ENCODE measurements at regions not wholly inside any gene's neighbourhood (a gene's known extent, or its start where the extent isn't known, plus 50 kb on each side); places are given as distances from the start of the nearest gene placed in this dataset.

DNA sequence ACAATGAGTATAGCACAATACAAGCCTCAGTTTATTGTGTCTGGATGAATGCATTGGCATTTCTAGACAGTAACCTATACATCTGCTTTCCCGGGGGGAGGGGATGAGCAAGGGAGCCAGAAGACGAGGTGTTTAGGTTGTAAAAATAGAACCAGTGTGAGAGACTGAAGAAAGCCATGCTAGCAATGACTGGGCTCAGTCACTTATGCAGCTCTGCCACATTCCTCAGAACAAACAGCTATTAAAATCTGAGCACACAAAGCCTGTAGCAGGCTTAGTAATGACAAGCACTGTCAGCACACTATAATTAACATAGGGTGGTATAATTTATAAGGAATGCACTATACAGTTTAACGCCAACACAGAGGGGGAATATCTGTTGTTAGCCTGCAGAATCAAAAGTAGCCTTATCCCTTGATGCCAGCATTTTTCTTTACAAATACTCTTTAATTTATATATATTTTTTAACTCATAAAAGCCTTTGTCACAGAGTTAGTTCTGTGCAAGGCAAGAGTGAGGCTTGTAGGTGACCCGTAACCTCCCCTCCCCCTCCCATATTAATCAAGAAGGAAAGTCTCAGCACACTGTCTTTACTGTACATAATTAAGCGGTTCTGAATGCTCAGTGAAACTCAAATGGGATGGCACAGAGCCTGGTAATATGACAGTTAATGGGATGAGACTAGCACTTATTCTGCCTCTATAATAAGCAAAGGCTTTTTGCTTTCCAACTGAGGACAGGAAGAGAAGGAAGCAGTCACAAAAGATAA, 295.4 kb downstream of the CSNK1G3 start:
- DNase-seq (ENCODE audit: low read depth, low spot score): no peak
- no peak for TF ChIP-seq EZH2 (IDR thresholded peaks at IDR 0.05; ENCODE audit: low read length)
- TF ChIP-seq, protein P1, sequence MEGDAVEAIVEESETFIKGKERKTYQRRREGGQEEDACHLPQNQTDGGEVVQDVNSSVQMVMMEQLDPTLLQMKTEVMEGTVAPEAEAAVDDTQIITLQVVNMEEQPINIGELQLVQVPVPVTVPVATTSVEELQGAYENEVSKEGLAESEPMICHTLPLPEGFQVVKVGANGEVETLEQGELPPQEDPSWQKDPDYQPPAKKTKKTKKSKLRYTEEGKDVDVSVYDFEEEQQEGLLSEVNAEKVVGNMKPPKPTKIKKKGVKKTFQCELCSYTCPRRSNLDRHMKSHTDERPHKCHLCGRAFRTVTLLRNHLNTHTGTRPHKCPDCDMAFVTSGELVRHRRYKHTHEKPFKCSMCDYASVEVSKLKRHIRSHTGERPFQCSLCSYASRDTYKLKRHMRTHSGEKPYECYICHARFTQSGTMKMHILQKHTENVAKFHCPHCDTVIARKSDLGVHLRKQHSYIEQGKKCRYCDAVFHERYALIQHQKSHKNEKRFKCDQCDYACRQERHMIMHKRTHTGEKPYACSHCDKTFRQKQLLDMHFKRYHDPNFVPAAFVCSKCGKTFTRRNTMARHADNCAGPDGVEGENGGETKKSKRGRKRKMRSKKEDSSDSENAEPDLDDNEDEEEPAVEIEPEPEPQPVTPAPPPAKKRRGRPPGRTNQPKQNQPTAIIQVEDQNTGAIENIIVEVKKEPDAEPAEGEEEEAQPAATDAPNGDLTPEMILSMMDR (optimal IDR thresholded peaks at IDR 0.05 in 1 of 3, IDR thresholded peaks at IDR 0.05 in 1 of 3, conservative IDR thresholded peaks at IDR 0.05 in 1 of 3; ENCODE audit: extremely low read depth in 1 of 3, insufficient read depth in 2 of 3, low read length in 3 of 3): no peak
- Histone ChIP-seq H3K4me3 (ENCODE audit: control insufficient read depth in 2 of 3, extremely low read depth in 1 of 3, insufficient read depth in 2 of 3, low read depth in 1 of 3, low read length in 3 of 3) (no peak overlapping the region), H3K27ac (ENCODE audit: control insufficient read depth, insufficient read depth, low read length) (no peak overlapping the region), H3K4me2 (ENCODE audit: control insufficient read depth, extremely low read depth, insufficient read depth, low read depth, low read length) (no peak overlapping the region), H3K27me3 (ENCODE audit: control insufficient read depth, extremely low read depth, insufficient read depth, low read length) (no peaks in the 10 kb centered on the region), H3K9ac (ENCODE audit: control insufficient read depth, extremely low read depth, insufficient read depth, low read length) (no peak overlapping the region), H3K79me2 (ENCODE audit: control insufficient read depth, insufficient read depth, low read length) (no peaks in the 10 kb centered on the region), H3K9me3 (ENCODE audit: control insufficient read depth, low read depth, low read length) (no peaks in the 10 kb centered on the region), H4K20me1 (ENCODE audit: control insufficient read depth, extremely low read depth, insufficient read depth, low read length) (no peaks in the 10 kb centered on the region), H3K4me1 (ENCODE audit: control insufficient read depth, extremely low read depth, insufficient read depth, low read length) (no peaks in the 10 kb centered on the region), H2AFZ (ENCODE audit: control insufficient read depth, low read length) (no peak overlapping the region), H3K36me3 (ENCODE audit: control insufficient read depth in 2 of 2, extremely low read depth in 1 of 2, insufficient read depth in 2 of 2, low read length in 2 of 2) (no peaks in the 10 kb centered on the region), H3K9me1 (ENCODE audit: control insufficient read depth, extremely low read depth, insufficient read depth, low read length) (no peaks in the 10 kb centered on the region)
- FAIRE-seq: peak; percentile 9
- dilution Hi-C loops (cut with MboI; ENCODE audit: extremely low pct_ligation_motif_present, low sequenced_read_pairs): no loop called here

DNA sequence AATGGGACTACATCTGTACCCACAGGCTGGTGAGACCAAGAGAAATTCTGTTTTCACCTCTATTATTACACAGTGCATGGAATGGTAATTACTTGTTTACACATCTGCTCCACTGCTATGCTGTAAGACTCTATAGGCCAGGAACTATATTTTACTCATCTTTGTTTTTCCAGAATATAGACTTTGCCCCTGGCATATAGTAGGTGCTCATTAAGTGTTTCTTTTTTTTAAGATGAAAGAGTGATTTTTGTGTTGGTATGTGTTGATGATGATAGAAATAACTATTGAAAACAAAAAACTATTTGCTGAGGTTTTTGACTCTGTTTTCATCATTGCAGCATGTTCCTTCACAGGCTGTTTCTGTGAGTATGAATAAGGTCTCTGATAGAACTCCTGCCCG, 294.7 kb downstream of the CSNK1G3 start:
- dilution Hi-C loops (cut with MboI; ENCODE audit: extremely low pct_ligation_motif_present, low sequenced_read_pairs): no loop called here
- H3K4me2 ChIP-seq (ENCODE audit: control insufficient read depth, extremely low read depth, insufficient read depth, low read depth, low read length): no peak overlapping the region
- TF ChIP-seq, protein P1 (optimal IDR thresholded peaks at IDR 0.05 in 1 of 3, IDR thresholded peaks at IDR 0.05 in 1 of 3, conservative IDR thresholded peaks at IDR 0.05 in 1 of 3; ENCODE audit: extremely low read depth in 1 of 3, insufficient read depth in 2 of 3, low read length in 3 of 3): no peak
- TF ChIP-seq EZH2 (IDR thresholded peaks at IDR 0.05; ENCODE audit: low read length): no peak
- no peak overlapping the region for H3K27ac ChIP-seq (ENCODE audit: control insufficient read depth, insufficient read depth, low read length)
- no peaks in the 10 kb centered on the region for H3K9me3 ChIP-seq (ENCODE audit: control insufficient read depth, low read depth, low read length)
- no peaks in the 10 kb centered on the region for H3K79me2 ChIP-seq (ENCODE audit: control insufficient read depth, insufficient read depth, low read length)
- no peaks in the 10 kb centered on the region for H3K27me3 ChIP-seq (ENCODE audit: control insufficient read depth, extremely low read depth, insufficient read depth, low read length)
- H3K9me1 ChIP-seq (ENCODE audit: control insufficient read depth, extremely low read depth, insufficient read depth, low read length): no peaks in the 10 kb centered on the region
- no peaks in the 10 kb centered on the region for H3K4me1 ChIP-seq (ENCODE audit: control insufficient read depth, extremely low read depth, insufficient read depth, low read length)
- H2AFZ ChIP-seq (ENCODE audit: control insufficient read depth, low read length): no peak overlapping the region
- FAIRE-seq (no peak), DNase-seq (ENCODE audit: low read depth, low spot score) (no peak)
- no peaks in the 10 kb centered on the region for H4K20me1 ChIP-seq (ENCODE audit: control insufficient read depth, extremely low read depth, insufficient read depth, low read length)
- H3K4me3 ChIP-seq (ENCODE audit: control insufficient read depth in 2 of 3, extremely low read depth in 1 of 3, insufficient read depth in 2 of 3, low read depth in 1 of 3, low read length in 3 of 3): no peak overlapping the region
- H3K36me3 ChIP-seq (ENCODE audit: control insufficient read depth in 2 of 2, extremely low read depth in 1 of 2, insufficient read depth in 2 of 2, low read length in 2 of 2): no peaks in the 10 kb centered on the region
- no peak overlapping the region for H3K9ac ChIP-seq (ENCODE audit: control insufficient read depth, extremely low read depth, insufficient read depth, low read length)

All from keratinocyte (primary cell).